NB4 (cell line): ENCODE measurements at regions not wholly inside any gene's neighbourhood (a gene's known extent, or its start where the extent isn't known, plus 50 kb on each side); places are given as distances from the start of the nearest gene placed in this dataset.

Experiments
- DNase-seq: peaks from one replicate; pipeline ENCODE4 v3.0.0; 2010; ENCODE audit warnings: low read depth
- H3K4me3 ChIP-seq: one replicate; pipeline ENCODE4 v1.5.1; 2011; ENCODE audit warnings: mild to moderate bottlenecking, low read depth, low read length, moderate library complexity
- CTCF ChIP-seq: IDR thresholded peaks from one replicate; pipeline ENCODE4 v1.5.1; 2012; ENCODE audit warnings: low read depth, low read length
- MYC ChIP-seq: IDR thresholded peaks from 2 replicates; pipeline ENCODE4 v1.6.1; 2011; ENCODE audit warnings: low read depth, low read length
- POLR2A ChIP-seq: IDR thresholded peaks from 2 replicates; pipeline ENCODE4 v1.6.1; 2011; ENCODE audit warnings: mild to moderate bottlenecking; ENCODE audit not compliant: insufficient read length; ENCODE audit errors: extremely low read depth
- TF ChIP-seq, protein P1 (sequence below): IDR thresholded peaks from 2 replicates; pipeline ENCODE4 v1.6.1; 2011; ENCODE audit warnings: low read depth, low read length

DNA sequence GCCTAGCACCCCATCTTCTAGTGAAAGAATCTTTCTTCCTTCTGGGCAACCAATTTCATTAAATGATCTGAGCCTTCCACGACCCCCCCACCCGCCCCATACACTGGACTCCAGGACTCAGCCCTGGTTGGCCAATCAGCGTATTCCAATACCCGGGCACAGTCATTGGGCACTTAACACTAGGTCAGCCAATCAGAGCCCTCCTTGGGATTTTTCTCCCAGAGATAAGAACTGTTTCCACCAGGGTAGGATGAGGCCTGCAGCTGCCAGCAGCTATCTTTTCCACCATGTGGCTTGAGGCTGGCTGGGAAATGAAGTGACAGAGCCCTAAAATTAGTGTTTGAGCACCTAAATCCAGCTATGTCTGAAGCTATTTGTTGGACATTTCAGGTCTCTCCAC lies 418.8 kb downstream of the BCOR start:
- TF ChIP-seq MYC (no peak), POLR2A (no peak), CTCF (no peak)
- TF ChIP-seq, protein P1, sequence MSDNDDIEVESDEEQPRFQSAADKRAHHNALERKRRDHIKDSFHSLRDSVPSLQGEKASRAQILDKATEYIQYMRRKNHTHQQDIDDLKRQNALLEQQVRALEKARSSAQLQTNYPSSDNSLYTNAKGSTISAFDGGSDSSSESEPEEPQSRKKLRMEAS = no peak
- no peak overlapping the region for H3K4me3 ChIP-seq

DNA sequence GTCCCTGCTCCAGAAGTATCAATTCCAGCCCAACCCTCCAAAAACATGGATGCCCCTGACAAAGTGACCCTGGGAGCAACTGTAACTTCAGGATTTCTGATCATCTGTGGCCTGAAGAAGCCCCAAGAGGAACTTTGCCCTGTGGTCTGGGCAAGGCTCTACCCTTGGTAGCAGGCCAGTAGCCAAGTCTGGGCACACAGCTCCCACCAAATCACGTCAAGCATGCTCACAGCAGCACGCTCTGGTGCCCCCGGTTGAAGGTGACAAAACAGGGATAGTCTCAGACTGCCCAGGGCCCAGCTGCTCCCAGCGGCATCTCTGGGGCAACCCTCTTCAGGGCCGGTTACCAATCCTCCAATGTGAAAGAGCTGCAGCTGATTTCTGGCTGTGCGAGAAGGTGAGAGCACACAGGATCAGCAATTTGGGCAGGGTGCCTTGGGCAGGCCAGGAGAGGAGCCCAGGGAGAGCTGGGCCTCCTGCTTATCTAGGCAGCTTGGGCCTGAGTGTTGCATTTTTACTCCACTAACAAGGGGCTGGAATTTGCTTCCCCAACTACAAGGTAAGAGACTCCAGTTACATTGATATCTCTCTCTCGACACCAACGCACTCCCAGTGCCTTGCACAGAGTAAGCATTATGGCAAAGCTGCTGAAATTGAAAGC lies 418.1 kb downstream of the BCOR start:
- H3K4me3 ChIP-seq = no peak overlapping the region
- no peak for TF ChIP-seq MYC
- no peak for TF ChIP-seq CTCF
- TF ChIP-seq POLR2A = no peak
- TF ChIP-seq, protein P1 = no peak
- no peak for DNase-seq

More for the DNA sequence above, 418.8 kb downstream of the BCOR start:
- DNase-seq = no peak

DNA sequence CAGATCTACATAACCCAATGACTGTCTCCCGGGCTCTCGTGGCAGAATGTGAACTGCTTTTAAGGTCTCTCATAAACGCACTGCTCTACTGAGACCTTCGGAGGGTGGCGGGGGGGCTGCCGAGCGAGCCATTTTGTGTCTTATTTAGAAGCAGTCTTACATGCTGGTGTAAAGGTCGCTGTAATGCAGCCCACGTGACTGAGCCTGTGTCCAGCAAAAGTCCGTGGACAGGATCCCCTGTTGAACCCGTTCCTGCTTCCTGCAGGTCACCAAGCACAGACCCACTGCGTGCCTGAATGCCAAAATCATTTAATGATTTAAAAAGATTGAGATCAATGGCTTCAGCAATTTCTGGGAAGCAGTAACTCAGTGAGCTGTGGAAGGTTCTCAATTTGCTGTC lies 415.9 kb downstream of the BCOR start:
- no peak for TF ChIP-seq MYC
- TF ChIP-seq POLR2A = no peak
- TF ChIP-seq CTCF = no peak
- TF ChIP-seq, protein P1 = no peak
- DNase-seq = no peak
- no peak overlapping the region for H3K4me3 ChIP-seq

DNA sequence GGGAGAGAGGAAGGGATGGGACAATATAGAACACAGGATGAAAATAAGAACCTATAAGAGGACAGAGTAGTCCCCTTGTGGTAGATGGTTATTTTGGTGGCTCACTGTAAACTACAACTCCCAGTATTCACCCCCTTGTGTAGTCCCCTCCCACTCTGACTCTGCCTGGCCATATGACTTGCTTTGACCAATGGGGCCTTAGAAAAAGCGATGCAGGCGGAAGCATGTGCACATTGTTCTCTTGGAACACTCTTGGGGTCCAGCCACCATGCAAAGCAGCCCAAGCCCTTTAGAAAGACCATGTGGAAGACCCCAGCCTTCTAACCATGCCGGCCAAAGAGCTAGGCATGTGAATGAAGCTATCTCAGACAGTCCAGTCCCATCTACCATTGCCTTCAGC lies 415.0 kb downstream of the BCOR start:
- H3K4me3 ChIP-seq = no peak overlapping the region
- no peak for TF ChIP-seq POLR2A
- TF ChIP-seq CTCF = no peak
- TF ChIP-seq, protein P1 = 0 out of 2 replicates have a peak, but pooled peaks have one; percentile 6
- no peak for TF ChIP-seq MYC
- peak; percentile 15 for DNase-seq

- TF ChIP-seq CTCF = no peak
- TF ChIP-seq, protein P1 = no peak
- TF ChIP-seq POLR2A = no peak
- no peak for TF ChIP-seq MYC
- no peak for DNase-seq
- H3K4me3 ChIP-seq = peak overlapping the region; percentile 16
Observed at GRCh38 chrX:39688219-39688575, 409.6 kb downstream of the BCOR start.
